ENCODE measurements at regions not wholly inside any gene's neighbourhood (a gene's known extent, or its start where the extent isn't known, plus 50 kb on each side); places are given as distances from the start of the nearest gene placed in this dataset.

DNA sequence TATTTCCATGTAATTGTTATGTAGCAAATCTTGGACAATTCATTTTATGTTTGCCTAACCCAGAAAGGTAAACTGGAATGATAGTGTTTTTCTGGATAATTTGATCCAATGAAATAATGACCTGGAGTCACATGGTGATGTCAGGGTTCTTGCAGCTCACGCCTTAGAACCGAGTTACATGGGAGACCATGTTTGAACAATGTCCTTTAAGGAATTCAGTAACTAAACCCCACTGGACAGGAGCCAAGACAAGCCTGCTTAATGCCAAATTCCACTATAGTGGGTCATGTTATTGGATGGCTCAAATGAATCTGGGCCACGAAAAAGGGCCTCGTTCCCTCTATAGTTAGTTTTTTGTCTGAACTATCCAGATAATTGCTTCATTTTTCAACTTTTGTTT is 255.8 kb upstream of the HMGA2 start:
- no peak for ATAC-seq
- H3K27ac ChIP-seq, result no peak overlapping the region
- H3K4me3 ChIP-seq, result no peak overlapping the region
- intact Hi-C loops (cut with DNase I), result loop anchor here in 1 of 2 donors (10.0 kb wide), 1 partner anchor 254 kb away; no protein-coding TSS in a partner anchor
- 80% methylated on average over 4 of the region's 4 CpGs for WGBS (ENCODE audit: insufficient coverage, low coverage, low lambda C conversion rate, missing lambda C conversion rate)
- DNase-seq, result no peak
- H3K27me3 ChIP-seq, result no peaks in the 10 kb centered on the region
- TF ChIP-seq CTCF (IDR thresholded peaks at IDR 0.05) (no peak), POLR2A (IDR thresholded peaks at IDR 0.05) (no peak)
- H3K36me3 ChIP-seq, result no peaks in the 10 kb centered on the region
- H3K4me1 ChIP-seq, result no peaks in the 10 kb centered on the region
- H3K9me3 ChIP-seq, result no peaks in the 10 kb centered on the region

- TF ChIP-seq POLR2A (IDR thresholded peaks at IDR 0.05) (no peak), CTCF (IDR thresholded peaks at IDR 0.05) (no peak)
- H3K27me3 ChIP-seq, result no peaks in the 10 kb centered on the region
- H3K27ac ChIP-seq, result no peak overlapping the region
- no peaks in the 10 kb centered on the region for H3K4me1 ChIP-seq
- intact Hi-C loops (cut with DNase I), result no loop called here
- no peak for DNase-seq
- 46% methylated on average over 3 of the region's 4 CpGs for WGBS (ENCODE audit: insufficient coverage, low coverage, low lambda C conversion rate, missing lambda C conversion rate)
- H3K36me3 ChIP-seq, result no peaks in the 10 kb centered on the region
- no peak overlapping the region for H3K4me3 ChIP-seq
- no peak for ATAC-seq
- H3K9me3 ChIP-seq, result no peaks in the 10 kb centered on the region
These were observed 253.7 kb upstream of the HMGA2 start for GRCh38 chr12:65570451-65571130.

DNA sequence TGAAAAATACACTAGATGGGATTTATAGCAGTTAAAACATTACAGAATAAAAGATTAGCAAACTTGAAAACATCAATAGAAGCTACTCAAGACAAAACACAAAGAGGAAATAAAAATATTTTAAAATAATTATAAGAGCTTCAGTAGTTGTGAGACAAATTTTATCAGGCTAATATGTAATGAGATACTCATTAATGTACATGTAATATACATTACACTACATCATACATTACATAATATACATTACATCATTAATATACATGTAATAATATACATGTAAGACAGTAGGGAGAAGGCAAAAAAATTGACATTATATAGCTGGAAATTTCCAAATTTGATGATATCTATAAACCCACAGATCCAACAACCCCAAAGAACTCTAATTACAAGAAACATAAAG is 249.4 kb upstream of the HMGA2 start:
- Histone ChIP-seq H3K9me3 (no peaks in the 10 kb centered on the region), H3K27ac (no peak overlapping the region), H3K4me1 (no peaks in the 10 kb centered on the region), H3K4me3 (no peak overlapping the region), H3K36me3 (no peaks in the 10 kb centered on the region), H3K27me3 (no peaks in the 10 kb centered on the region)
- intact Hi-C loops (cut with DNase I), result no loop called here
- ATAC-seq (no peak), DNase-seq (no peak)
- TF ChIP-seq POLR2A (IDR thresholded peaks at IDR 0.05), result no peak
- TF ChIP-seq CTCF (IDR thresholded peaks at IDR 0.05), result no peak

GRCh38 chr12:65584016-65584415 is 240.3 kb upstream of the HMGA2 start:
- 58% methylated on average over 3 of the region's 3 CpGs for WGBS (ENCODE audit: insufficient coverage, low coverage, low lambda C conversion rate, missing lambda C conversion rate)

More at GRCh38 chr12:65584016-65584415, 240.3 kb upstream of the HMGA2 start:
- DNase-seq (no peak), ATAC-seq (no peak)
- H3K27ac ChIP-seq, result no peak overlapping the region
- H3K36me3 ChIP-seq, result no peaks in the 10 kb centered on the region
- no peaks in the 10 kb centered on the region for H3K4me1 ChIP-seq
- TF ChIP-seq POLR2A (IDR thresholded peaks at IDR 0.05) (no peak), CTCF (IDR thresholded peaks at IDR 0.05) (no peak)
- no peak overlapping the region for H3K4me3 ChIP-seq
- no peaks in the 10 kb centered on the region for H3K9me3 ChIP-seq
- intact Hi-C loops (cut with DNase I), result no loop called here
- H3K27me3 ChIP-seq, result no peaks in the 10 kb centered on the region
